MM.1S (cell line): ENCODE measurements at regions not wholly inside any gene's neighbourhood (a gene's known extent, or its start where the extent isn't known, plus 50 kb on each side); places are given as distances from the start of the nearest gene placed in this dataset.

Source experiments
- DNase-seq: peaks from one replicate; pipeline ENCODE4 v3.0.0-alpha.2; 2015
- H2AFZ ChIP-seq: fragments of 300-600 bp; sonication (generic); 2 replicates; pipeline ENCODE4 v1.6.0; 2016; ENCODE audit warnings: antibody characterized with exemption, low read length
- H3F3A ChIP-seq: fragments of 300-600 bp; sonication (generic); 2 replicates; pipeline ENCODE4 v1.6.1; 2016; ENCODE audit warnings: mild to moderate bottlenecking, antibody characterized with exemption, low read length, moderate library complexity, mixed read lengths; ENCODE audit not compliant: insufficient read depth
- H3K27ac ChIP-seq: fragments of 300-600 bp; sonication (generic); 2 replicates; pipeline ENCODE4 v1.5.1; 2016; ENCODE audit warnings: mild to moderate bottlenecking, low read length
- H3K27me3 ChIP-seq: fragments of 300-600 bp; sonication (generic); replicated peaks from 2 replicates; pipeline ENCODE4 v1.6.0; 2016; ENCODE audit warnings: low read length; ENCODE audit not compliant: insufficient read depth
- H3K36me3 ChIP-seq: fragments of 300-600 bp; sonication (generic); replicated peaks from 2 replicates; pipeline ENCODE4 v1.6.1; 2016; ENCODE audit warnings: mild to moderate bottlenecking, low read length, mixed read lengths; ENCODE audit not compliant: insufficient read depth
- H3K4me1 ChIP-seq: fragments of 300-600 bp; sonication (generic); 2 replicates; pipeline ENCODE4 v1.6.1; 2016; ENCODE audit warnings: low read length, mixed read lengths
- H3K4me2 ChIP-seq: fragments of 300-600 bp; sonication (generic); 2 replicates; pipeline ENCODE4 v1.6.0; 2016; ENCODE audit warnings: low read depth, low read length
- H3K4me3 ChIP-seq: fragments of 300-600 bp; sonication (generic); 2 replicates; pipeline ENCODE4 v1.5.1; 2016; ENCODE audit warnings: low read length, mixed read lengths
- H3K79me2 ChIP-seq: fragments of 300-600 bp; sonication (generic); 2 replicates; pipeline ENCODE4 v1.6.1; 2016; ENCODE audit warnings: mixed run types, low read length, mixed read lengths
- H3K9ac ChIP-seq: fragments of 300-600 bp; sonication (generic); 2 replicates; pipeline ENCODE4 v1.6.1; 2016; ENCODE audit warnings: low read length, mixed read lengths
- H3K9me2 ChIP-seq: fragments of 300-600 bp; sonication (generic); replicated peaks from 2 replicates; pipeline ENCODE4 v1.6.1; 2016; ENCODE audit warnings: mild to moderate bottlenecking, low read length, mixed read lengths; ENCODE audit not compliant: insufficient read depth
- H3K9me3 ChIP-seq: fragments of 300-600 bp; sonication (generic); replicated peaks from 2 replicates; pipeline ENCODE4 v1.6.1; 2016; ENCODE audit warnings: mild to moderate bottlenecking, low read length, mixed read lengths; ENCODE audit not compliant: insufficient read depth
- H4K20me1 ChIP-seq: fragments of 300-600 bp; sonication (generic); 2 replicates; pipeline ENCODE4 v1.6.1; 2016; ENCODE audit warnings: mild to moderate bottlenecking, low read length, moderate library complexity, mixed read lengths; ENCODE audit not compliant: insufficient read depth
- CTCF ChIP-seq: fragments of 300-600 bp; sonication (generic); IDR thresholded peaks from 2 replicates; pipeline ENCODE4 v1.5.1; 2016; ENCODE audit warnings: antibody characterized with exemption, low read length, mixed read lengths
- EZH2 ChIP-seq: fragments of 300-600 bp; sonication (generic); optimal IDR thresholded peaks from 2 replicates; pipeline ENCODE3; 2017; ENCODE audit warnings: low read depth, mild to moderate bottlenecking, antibody characterized with exemption, low read length, mixed read lengths
- EZH2phosphoT487 ChIP-seq: fragments of 300-600 bp; sonication (generic); IDR thresholded peaks from 2 replicates; pipeline ENCODE4 v1.6.1; 2018; ENCODE audit warnings: antibody characterized with exemption, low read length

GRCh38 chr5:3288325-3288724 lies 307.3 kb upstream of the IRX1 start:
- Histone ChIP-seq H3K4me2 (no peak overlapping the region), H3K9me2 (no peaks in the 10 kb centered on the region), H3K79me2 (no peaks in the 10 kb centered on the region), H3K9ac (no peak overlapping the region), H3F3A (no peaks in the 10 kb centered on the region), H2AFZ (no peak overlapping the region), H4K20me1 (no peaks in the 10 kb centered on the region), H3K27ac (no peak overlapping the region), H3K27me3 (no peaks in the 10 kb centered on the region), H3K4me1 (no peaks in the 10 kb centered on the region), H3K36me3 (no peaks in the 10 kb centered on the region), H3K4me3 (no peak overlapping the region), H3K9me3 (no peaks in the 10 kb centered on the region)
- TF ChIP-seq EZH2 (no peak), EZH2phosphoT487 (no peak), CTCF (no peak)
- no peak for DNase-seq

GRCh38 chr5:3287516-3287915 lies 308.1 kb upstream of the IRX1 start:
- Histone ChIP-seq H2AFZ (no peak overlapping the region), H3K27me3 (no peaks in the 10 kb centered on the region), H3K4me1 (no peaks in the 10 kb centered on the region), H4K20me1 (no peaks in the 10 kb centered on the region), H3K9me3 (no peaks in the 10 kb centered on the region), H3K9ac (no peak overlapping the region), H3K4me2 (no peak overlapping the region), H3K4me3 (no peak overlapping the region), H3K36me3 (no peaks in the 10 kb centered on the region), H3K79me2 (no peaks in the 10 kb centered on the region), H3F3A (no peaks in the 10 kb centered on the region), H3K27ac (no peak overlapping the region), H3K9me2 (no peaks in the 10 kb centered on the region)
- TF ChIP-seq EZH2phosphoT487: no peak
- TF ChIP-seq EZH2: no peak
- TF ChIP-seq CTCF: no peak
- DNase-seq: no peak

GRCh38 chr5:3285621-3286020 lies 310.0 kb upstream of the IRX1 start:
- H3K4me2 ChIP-seq: no peak overlapping the region
- H3K36me3 ChIP-seq: no peaks in the 10 kb centered on the region
- no peaks in the 10 kb centered on the region for H3K79me2 ChIP-seq
- H3K4me3 ChIP-seq: no peak overlapping the region
- H3K27me3 ChIP-seq: no peaks in the 10 kb centered on the region
- H3F3A ChIP-seq: no peaks in the 10 kb centered on the region
- no peak overlapping the region for H3K27ac ChIP-seq
- H4K20me1 ChIP-seq: no peaks in the 10 kb centered on the region
- TF ChIP-seq EZH2phosphoT487 (no peak), EZH2 (no peak), CTCF (no peak)
- H3K4me1 ChIP-seq: no peaks in the 10 kb centered on the region
- DNase-seq: no peak
- H3K9ac ChIP-seq: no peak overlapping the region
- no peaks in the 10 kb centered on the region for H3K9me3 ChIP-seq
- H2AFZ ChIP-seq: no peak overlapping the region
- no peaks in the 10 kb centered on the region for H3K9me2 ChIP-seq

GRCh38 chr5:3284506-3284905 lies 311.1 kb upstream of the IRX1 start:
- Histone ChIP-seq H3K27me3 (no peaks in the 10 kb centered on the region), H3K9me3 (no peaks in the 10 kb centered on the region), H3K36me3 (no peaks in the 10 kb centered on the region), H3K79me2 (no peaks in the 10 kb centered on the region), H3K27ac (no peak overlapping the region), H4K20me1 (no peaks in the 10 kb centered on the region), H3K4me1 (no peaks in the 10 kb centered on the region), H3K9me2 (no peaks in the 10 kb centered on the region), H3F3A (no peaks in the 10 kb centered on the region), H3K4me2 (no peak overlapping the region), H3K9ac (no peak overlapping the region), H2AFZ (no peak overlapping the region), H3K4me3 (no peak overlapping the region)
- no peak for DNase-seq
- TF ChIP-seq CTCF (no peak), EZH2 (no peak), EZH2phosphoT487 (no peak)
